ENCODE measurements at regions not wholly inside any gene's neighbourhood (a gene's known extent, or its start where the extent isn't known, plus 50 kb on each side); places are given as distances from the start of the nearest gene placed in this dataset.

DNA sequence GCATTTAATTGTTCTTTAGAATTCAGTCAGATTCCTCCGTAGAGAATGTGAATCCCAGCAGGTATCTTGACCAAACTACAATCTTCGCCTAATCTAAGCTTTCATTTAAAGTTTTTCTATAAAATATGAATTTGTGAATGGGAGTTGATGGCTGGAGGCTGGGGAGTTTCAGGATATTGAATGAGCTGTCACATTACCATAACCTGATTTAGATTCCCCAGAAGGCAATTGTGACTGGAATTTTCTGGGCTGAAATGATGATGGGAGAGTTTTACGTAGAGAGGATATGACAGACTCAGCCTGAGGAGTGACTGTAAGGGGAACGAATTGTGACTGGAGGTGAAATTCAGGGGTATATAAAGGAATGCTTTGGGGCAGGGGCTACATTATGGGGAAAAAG is 411.7 kb upstream of the FZD8 start:
- ChIA-PET CTCF (no interaction called here), POLR2A (ENCODE audit: low non-redundant PET) (no interaction called here)
- Histone ChIP-seq H3K27ac (ENCODE audit: low read depth, low read length, poor library complexity, severe bottlenecking) (no peak overlapping the region), H3K4me1 (ENCODE audit: insufficient read depth, low read length, poor library complexity, severe bottlenecking) (no peaks in the 10 kb centered on the region), H3K9me3 (ENCODE audit: low read depth, low read length, poor library complexity, severe bottlenecking) (peaks cover 5% of the 10 kb centered on the region), H3K36me3 (ENCODE audit: insufficient read depth, low read length, poor library complexity, severe bottlenecking) (no peaks in the 10 kb centered on the region), H3K4me3 (ENCODE audit: low read depth, low read length, poor library complexity, severe bottlenecking) (no peak overlapping the region), H3K27me3 (replicated peaks; ENCODE audit: insufficient read depth, low read depth, low read length, poor library complexity) (no peaks in the 10 kb centered on the region)
- no peak for DNase-seq (ENCODE audit: low spot score)
- TF ChIP-seq, protein P1, sequence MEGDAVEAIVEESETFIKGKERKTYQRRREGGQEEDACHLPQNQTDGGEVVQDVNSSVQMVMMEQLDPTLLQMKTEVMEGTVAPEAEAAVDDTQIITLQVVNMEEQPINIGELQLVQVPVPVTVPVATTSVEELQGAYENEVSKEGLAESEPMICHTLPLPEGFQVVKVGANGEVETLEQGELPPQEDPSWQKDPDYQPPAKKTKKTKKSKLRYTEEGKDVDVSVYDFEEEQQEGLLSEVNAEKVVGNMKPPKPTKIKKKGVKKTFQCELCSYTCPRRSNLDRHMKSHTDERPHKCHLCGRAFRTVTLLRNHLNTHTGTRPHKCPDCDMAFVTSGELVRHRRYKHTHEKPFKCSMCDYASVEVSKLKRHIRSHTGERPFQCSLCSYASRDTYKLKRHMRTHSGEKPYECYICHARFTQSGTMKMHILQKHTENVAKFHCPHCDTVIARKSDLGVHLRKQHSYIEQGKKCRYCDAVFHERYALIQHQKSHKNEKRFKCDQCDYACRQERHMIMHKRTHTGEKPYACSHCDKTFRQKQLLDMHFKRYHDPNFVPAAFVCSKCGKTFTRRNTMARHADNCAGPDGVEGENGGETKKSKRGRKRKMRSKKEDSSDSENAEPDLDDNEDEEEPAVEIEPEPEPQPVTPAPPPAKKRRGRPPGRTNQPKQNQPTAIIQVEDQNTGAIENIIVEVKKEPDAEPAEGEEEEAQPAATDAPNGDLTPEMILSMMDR (conservative IDR thresholded peaks at IDR 0.05; ENCODE audit: low read depth, low read length), result no peak
- TF ChIP-seq EZH2 (IDR thresholded peaks at IDR 0.05; ENCODE audit: borderline replicate concordance, low read depth, low read length, poor library complexity, severe bottlenecking), result no peak
- no TSS peak for BruUV-seq (replicated peaks)
- intact Hi-C loops (cut with micrococcal nuclease; ENCODE audit: unreplicated experiment), result no loop called here

- CTCF ChIA-PET, result no interaction called here
- BruUV-seq (replicated peaks), result no TSS peak
- intact Hi-C loops (cut with micrococcal nuclease; ENCODE audit: unreplicated experiment), result no loop called here
These were observed 411.2 kb upstream of the FZD8 start for GRCh38 chr10:36053271-36053670.

GRCh38 chr10:36051500-36051991 is 409.4 kb upstream of the FZD8 start:
- H3K27me3 ChIP-seq (replicated peaks; ENCODE audit: insufficient read depth, low read depth, low read length, poor library complexity), result no peaks in the 10 kb centered on the region
- H3K36me3 ChIP-seq (ENCODE audit: insufficient read depth, low read length, poor library complexity, severe bottlenecking), result no peaks in the 10 kb centered on the region
- no peak for DNase-seq (ENCODE audit: low spot score)
- H3K4me1 ChIP-seq (ENCODE audit: insufficient read depth, low read length, poor library complexity, severe bottlenecking), result no peaks in the 10 kb centered on the region
- TF ChIP-seq, protein P1 (conservative IDR thresholded peaks at IDR 0.05; ENCODE audit: low read depth, low read length), result no peak
- TF ChIP-seq EZH2 (IDR thresholded peaks at IDR 0.05; ENCODE audit: borderline replicate concordance, low read depth, low read length, poor library complexity, severe bottlenecking), result no peak
- ChIA-PET CTCF (no interaction called here), POLR2A (ENCODE audit: low non-redundant PET) (interaction anchor here (0.6 kb wide), 1 partner anchor 269 kb away, joined by 5 read pairs; no protein-coding TSS in a partner anchor)
- intact Hi-C loops (cut with micrococcal nuclease; ENCODE audit: unreplicated experiment), result no loop called here
- no peak overlapping the region for H3K27ac ChIP-seq (ENCODE audit: low read depth, low read length, poor library complexity, severe bottlenecking)
- H3K9me3 ChIP-seq (ENCODE audit: low read depth, low read length, poor library complexity, severe bottlenecking), result peaks cover 5% of the 10 kb centered on the region
- H3K4me3 ChIP-seq (ENCODE audit: low read depth, low read length, poor library complexity, severe bottlenecking), result no peak overlapping the region
- no TSS peak for BruUV-seq (replicated peaks)

More at GRCh38 chr10:36053271-36053670, 411.2 kb upstream of the FZD8 start:
- peaks cover 5% of the 10 kb centered on the region for H3K9me3 ChIP-seq (ENCODE audit: low read depth, low read length, poor library complexity, severe bottlenecking)
- H3K27ac ChIP-seq (ENCODE audit: low read depth, low read length, poor library complexity, severe bottlenecking), result no peak overlapping the region
- POLR2A ChIA-PET (ENCODE audit: low non-redundant PET), result no interaction called here
- no peak overlapping the region for H3K4me3 ChIP-seq (ENCODE audit: low read depth, low read length, poor library complexity, severe bottlenecking)
- H3K36me3 ChIP-seq (ENCODE audit: insufficient read depth, low read length, poor library complexity, severe bottlenecking), result no peaks in the 10 kb centered on the region
- H3K27me3 ChIP-seq (replicated peaks; ENCODE audit: insufficient read depth, low read depth, low read length, poor library complexity), result no peaks in the 10 kb centered on the region
- H3K4me1 ChIP-seq (ENCODE audit: insufficient read depth, low read length, poor library complexity, severe bottlenecking), result no peaks in the 10 kb centered on the region
- DNase-seq (ENCODE audit: low spot score), result no peak
- TF ChIP-seq, protein P1 (conservative IDR thresholded peaks at IDR 0.05; ENCODE audit: low read depth, low read length), result no peak
- no peak for TF ChIP-seq EZH2 (IDR thresholded peaks at IDR 0.05; ENCODE audit: borderline replicate concordance, low read depth, low read length, poor library complexity, severe bottlenecking)

All from A673 (cell line).